ENCODE measurements at regions not wholly inside any gene's neighbourhood (a gene's known extent, or its start where the extent isn't known, plus 50 kb on each side); places are given as distances from the start of the nearest gene placed in this dataset.
"Not testable (repeated sequence)": the region's sequence is repeated elsewhere in the genome, so short reads cannot be mapped to it uniquely, and the experiment has no call there.

GRCh38 chr5:68845131-68845530 lies 248.7 kb upstream of the SLC30A5 start:
- TF ChIP-seq, protein P1, sequence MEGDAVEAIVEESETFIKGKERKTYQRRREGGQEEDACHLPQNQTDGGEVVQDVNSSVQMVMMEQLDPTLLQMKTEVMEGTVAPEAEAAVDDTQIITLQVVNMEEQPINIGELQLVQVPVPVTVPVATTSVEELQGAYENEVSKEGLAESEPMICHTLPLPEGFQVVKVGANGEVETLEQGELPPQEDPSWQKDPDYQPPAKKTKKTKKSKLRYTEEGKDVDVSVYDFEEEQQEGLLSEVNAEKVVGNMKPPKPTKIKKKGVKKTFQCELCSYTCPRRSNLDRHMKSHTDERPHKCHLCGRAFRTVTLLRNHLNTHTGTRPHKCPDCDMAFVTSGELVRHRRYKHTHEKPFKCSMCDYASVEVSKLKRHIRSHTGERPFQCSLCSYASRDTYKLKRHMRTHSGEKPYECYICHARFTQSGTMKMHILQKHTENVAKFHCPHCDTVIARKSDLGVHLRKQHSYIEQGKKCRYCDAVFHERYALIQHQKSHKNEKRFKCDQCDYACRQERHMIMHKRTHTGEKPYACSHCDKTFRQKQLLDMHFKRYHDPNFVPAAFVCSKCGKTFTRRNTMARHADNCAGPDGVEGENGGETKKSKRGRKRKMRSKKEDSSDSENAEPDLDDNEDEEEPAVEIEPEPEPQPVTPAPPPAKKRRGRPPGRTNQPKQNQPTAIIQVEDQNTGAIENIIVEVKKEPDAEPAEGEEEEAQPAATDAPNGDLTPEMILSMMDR (conservative IDR thresholded peaks at IDR 0.05; ENCODE audit: control insufficient read depth, insufficient read depth, low read depth, low read length), result no peak
- DNase-seq (ENCODE audit: low read depth), result peak; percentile 71
- H3K4me3 ChIP-seq (ENCODE audit: control insufficient read depth, low read depth, low read length), result no peak overlapping the region

DNA sequence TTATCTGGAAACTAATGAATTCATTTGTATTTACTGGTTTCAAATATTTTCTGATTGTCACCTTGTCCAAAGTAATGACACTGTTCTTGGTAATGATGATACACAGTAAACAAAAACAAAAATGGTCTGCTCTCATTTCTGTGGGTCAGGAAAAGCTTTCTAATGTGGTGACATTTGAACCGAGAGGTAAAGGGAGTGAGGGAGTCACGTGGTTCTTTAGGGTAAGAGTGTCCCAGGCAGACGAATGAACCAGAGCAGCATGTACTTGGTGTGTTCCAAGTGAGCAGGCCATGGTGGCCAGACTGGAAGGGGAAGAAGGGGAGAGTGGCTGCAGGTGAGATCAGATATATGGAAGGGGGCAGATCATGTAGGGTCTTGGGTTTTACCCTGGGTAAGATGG lies 247.0 kb upstream of the SLC30A5 start:
- DNase-seq (ENCODE audit: low read depth), result no peak
- no peak overlapping the region for H3K4me3 ChIP-seq (ENCODE audit: control insufficient read depth, low read depth, low read length)
- TF ChIP-seq, protein P1 (conservative IDR thresholded peaks at IDR 0.05; ENCODE audit: control insufficient read depth, insufficient read depth, low read depth, low read length), result no peak

- TF ChIP-seq, protein P1 (conservative IDR thresholded peaks at IDR 0.05; ENCODE audit: control insufficient read depth, insufficient read depth, low read depth, low read length), result no peak
- DNase-seq (ENCODE audit: low read depth), result peak; percentile 12
- no peak overlapping the region for H3K4me3 ChIP-seq (ENCODE audit: control insufficient read depth, low read depth, low read length)
Measured at GRCh38 chr5:68848091-68848490, 245.7 kb upstream of the SLC30A5 start.

DNA sequence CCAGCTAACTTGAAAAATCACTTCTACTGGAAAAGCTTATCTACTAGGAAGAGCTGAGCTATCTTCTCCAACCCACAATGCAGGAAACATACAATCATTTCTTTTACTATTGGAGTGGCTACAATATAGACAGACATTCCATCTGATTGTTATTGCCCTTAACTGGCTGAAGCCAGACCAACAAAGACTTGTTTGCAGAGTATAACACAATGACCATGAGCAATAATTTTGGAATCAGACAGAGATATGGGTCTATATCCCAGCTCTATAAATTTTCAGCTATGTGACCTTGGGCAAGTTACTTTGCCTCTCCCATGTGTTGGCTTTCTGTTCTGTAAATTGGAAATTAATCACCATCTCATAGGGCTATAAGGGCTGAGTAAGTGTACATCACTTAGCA lies 244.7 kb upstream of the SLC30A5 start:
- no peak overlapping the region for H3K4me3 ChIP-seq (ENCODE audit: control insufficient read depth, low read depth, low read length)
- DNase-seq (ENCODE audit: low read depth), result no peak
- TF ChIP-seq, protein P1 (conservative IDR thresholded peaks at IDR 0.05; ENCODE audit: control insufficient read depth, insufficient read depth, low read depth, low read length), result no peak

- no peak for DNase-seq (ENCODE audit: low read depth)
- H3K4me3 ChIP-seq (ENCODE audit: control insufficient read depth, low read depth, low read length), result no peak overlapping the region
- TF ChIP-seq, protein P1 (conservative IDR thresholded peaks at IDR 0.05; ENCODE audit: control insufficient read depth, insufficient read depth, low read depth, low read length), result no peak
Measured at GRCh38 chr5:68849906-68850305, 243.9 kb upstream of the SLC30A5 start.

GRCh38 chr5:68861099-68861498 lies 232.7 kb upstream of the SLC30A5 start:
- TF ChIP-seq, protein P1 (conservative IDR thresholded peaks at IDR 0.05; ENCODE audit: control insufficient read depth, insufficient read depth, low read depth, low read length), result no peak
- DNase-seq (ENCODE audit: low read depth), result no peak
- no peak overlapping the region for H3K4me3 ChIP-seq (ENCODE audit: control insufficient read depth, low read depth, low read length)

- H3K4me3 ChIP-seq (ENCODE audit: control insufficient read depth, low read depth, low read length), result no peak overlapping the region
- TF ChIP-seq, protein P1 (conservative IDR thresholded peaks at IDR 0.05; ENCODE audit: control insufficient read depth, insufficient read depth, low read depth, low read length), result no peak
- no peak for DNase-seq (ENCODE audit: low read depth)
Measured at GRCh38 chr5:68862560-68862959, 231.3 kb upstream of the SLC30A5 start.

- not testable (repeated sequence) for DNase-seq (ENCODE audit: low read depth); H3K4me3 ChIP-seq (ENCODE audit: control insufficient read depth, low read depth, low read length)
Measured at GRCh38 chr5:68865192-68865591, 228.6 kb upstream of the SLC30A5 start.
